SH-SY5Y (cell line): ENCODE measurements at regions not wholly inside any gene's neighbourhood (a gene's known extent, or its start where the extent isn't known, plus 50 kb on each side); places are given as distances from the start of the nearest gene placed in this dataset.

Experiments used
- GATA2 ChIP-seq: IDR thresholded peaks from 2 replicates; pipeline ENCODE4 v1.6.1; 2011; ENCODE audit warnings: mild to moderate bottlenecking, low read depth, low read length
- GATA3 ChIP-seq: IDR thresholded peaks from 2 replicates; pipeline ENCODE4 v1.6.1; 2011; ENCODE audit warnings: low read depth, mild to moderate bottlenecking, low read length, moderate library complexity

GRCh38 chr11:23679981-23680380, 816.9 kb upstream of the LUZP2 start:
- TF ChIP-seq GATA3 = no peak
- no peak for TF ChIP-seq GATA2
